Bronchial epithelial cell (primary cell): ENCODE measurements at regions not wholly inside any gene's neighbourhood (a gene's known extent, or its start where the extent isn't known, plus 50 kb on each side); places are given as distances from the start of the nearest gene placed in this dataset.

Source experiments
- DNase-seq: peaks from one replicate; pipeline ENCODE4 v3.0.0-alpha.2; 2010; ENCODE audit warnings: low read depth
- FAIRE-seq: peaks from 2 replicates; lab custom pipeline; 2011; peaks lifted over from hg19 to GRCh38; lab: Jason Lieb, UNC
- H3K27me3 ChIP-seq: 2 replicates; pipeline ENCODE4 v1.5.1; 2011; ENCODE audit warnings: low read length; ENCODE audit not compliant: control insufficient read depth, insufficient read depth
- H3K36me3 ChIP-seq: 2 replicates; pipeline ENCODE4 v1.5.1; 2011; ENCODE audit warnings: low read length; ENCODE audit not compliant: control insufficient read depth, insufficient read depth
- H3K4me3 ChIP-seq: 2 replicates; pipeline ENCODE4 v1.5.1; 2011; ENCODE audit warnings: mild to moderate bottlenecking, low read depth, low read length, control low read depth
- TF ChIP-seq, protein P1 (sequence below): IDR thresholded peaks from 2 replicates; pipeline ENCODE4 v1.5.1; 2011; ENCODE audit warnings: mild to moderate bottlenecking, moderate library complexity, low read length, control low read depth, inconsistent platforms; ENCODE audit not compliant: insufficient read depth, severe bottlenecking

DNA sequence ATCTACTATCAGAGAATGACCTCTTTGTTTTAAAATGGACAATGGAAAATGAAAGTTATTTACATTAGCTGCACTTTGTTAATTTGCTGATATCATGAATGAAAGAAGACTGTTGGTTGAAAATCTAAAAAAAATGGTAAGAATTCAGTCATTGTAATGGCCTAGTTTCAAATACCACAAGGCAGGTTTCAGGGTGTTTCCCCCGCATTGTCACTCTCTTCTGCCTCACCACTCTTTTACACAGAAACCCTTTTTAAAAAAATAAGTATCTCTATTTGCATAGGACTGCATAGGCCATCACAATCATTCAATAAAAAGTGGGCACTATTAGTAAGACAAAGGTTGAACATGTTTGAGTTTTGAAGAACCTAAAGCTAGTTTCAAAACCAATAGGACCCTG lies 737.1 kb downstream of the INHBA start:
- TF ChIP-seq, protein P1, sequence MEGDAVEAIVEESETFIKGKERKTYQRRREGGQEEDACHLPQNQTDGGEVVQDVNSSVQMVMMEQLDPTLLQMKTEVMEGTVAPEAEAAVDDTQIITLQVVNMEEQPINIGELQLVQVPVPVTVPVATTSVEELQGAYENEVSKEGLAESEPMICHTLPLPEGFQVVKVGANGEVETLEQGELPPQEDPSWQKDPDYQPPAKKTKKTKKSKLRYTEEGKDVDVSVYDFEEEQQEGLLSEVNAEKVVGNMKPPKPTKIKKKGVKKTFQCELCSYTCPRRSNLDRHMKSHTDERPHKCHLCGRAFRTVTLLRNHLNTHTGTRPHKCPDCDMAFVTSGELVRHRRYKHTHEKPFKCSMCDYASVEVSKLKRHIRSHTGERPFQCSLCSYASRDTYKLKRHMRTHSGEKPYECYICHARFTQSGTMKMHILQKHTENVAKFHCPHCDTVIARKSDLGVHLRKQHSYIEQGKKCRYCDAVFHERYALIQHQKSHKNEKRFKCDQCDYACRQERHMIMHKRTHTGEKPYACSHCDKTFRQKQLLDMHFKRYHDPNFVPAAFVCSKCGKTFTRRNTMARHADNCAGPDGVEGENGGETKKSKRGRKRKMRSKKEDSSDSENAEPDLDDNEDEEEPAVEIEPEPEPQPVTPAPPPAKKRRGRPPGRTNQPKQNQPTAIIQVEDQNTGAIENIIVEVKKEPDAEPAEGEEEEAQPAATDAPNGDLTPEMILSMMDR: no peak
- no peaks in the 10 kb centered on the region for H3K36me3 ChIP-seq
- FAIRE-seq (no peak), DNase-seq (no peak)
- no peak overlapping the region for H3K4me3 ChIP-seq
- no peaks in the 10 kb centered on the region for H3K27me3 ChIP-seq

DNA sequence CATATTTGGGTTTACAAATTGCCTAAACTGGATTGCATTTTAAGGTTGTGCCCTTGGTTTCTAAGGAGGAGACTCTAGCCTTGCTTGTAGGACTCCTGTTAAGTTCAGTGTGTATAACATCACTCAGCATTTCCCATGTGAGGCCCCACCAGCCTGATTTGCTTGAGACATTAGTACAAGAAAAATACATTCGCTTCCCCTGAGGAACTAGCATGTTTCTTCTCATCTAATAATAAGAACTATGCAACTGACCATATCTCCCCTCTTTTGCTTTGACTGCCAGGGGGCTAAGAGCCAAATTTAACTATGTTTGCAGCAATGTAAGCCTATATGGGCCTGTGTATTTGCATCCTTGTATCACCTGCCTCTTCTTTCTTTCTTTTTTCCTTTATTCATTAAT lies 737.9 kb downstream of the INHBA start:
- DNase-seq: no peak
- H3K4me3 ChIP-seq: no peak overlapping the region
- no peaks in the 10 kb centered on the region for H3K27me3 ChIP-seq
- no peaks in the 10 kb centered on the region for H3K36me3 ChIP-seq
- TF ChIP-seq, protein P1: no peak
- no peak for FAIRE-seq

DNA sequence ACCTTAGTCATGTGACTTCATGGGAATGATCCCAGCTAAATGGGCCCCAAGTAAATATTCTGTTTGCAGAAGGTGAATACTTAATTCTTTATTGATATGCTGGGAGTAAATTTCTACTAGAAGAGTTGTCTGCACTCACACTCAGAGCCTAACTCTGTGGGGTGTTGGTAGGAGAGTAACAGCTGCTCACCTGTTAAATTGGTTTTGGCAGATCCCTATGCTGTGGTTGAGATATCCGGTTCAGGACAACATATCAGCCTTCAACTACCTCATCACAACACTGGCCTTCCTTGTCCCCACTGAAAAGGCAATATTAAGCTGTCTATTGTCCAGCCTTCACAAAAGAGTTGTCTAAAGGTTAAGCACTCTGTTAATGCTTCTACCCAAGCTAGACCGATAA lies 738.3 kb downstream of the INHBA start:
- Histone ChIP-seq H3K27me3 (no peaks in the 10 kb centered on the region), H3K4me3 (no peak overlapping the region), H3K36me3 (no peaks in the 10 kb centered on the region)
- TF ChIP-seq, protein P1: no peak
- DNase-seq (no peak), FAIRE-seq (no peak)

DNA sequence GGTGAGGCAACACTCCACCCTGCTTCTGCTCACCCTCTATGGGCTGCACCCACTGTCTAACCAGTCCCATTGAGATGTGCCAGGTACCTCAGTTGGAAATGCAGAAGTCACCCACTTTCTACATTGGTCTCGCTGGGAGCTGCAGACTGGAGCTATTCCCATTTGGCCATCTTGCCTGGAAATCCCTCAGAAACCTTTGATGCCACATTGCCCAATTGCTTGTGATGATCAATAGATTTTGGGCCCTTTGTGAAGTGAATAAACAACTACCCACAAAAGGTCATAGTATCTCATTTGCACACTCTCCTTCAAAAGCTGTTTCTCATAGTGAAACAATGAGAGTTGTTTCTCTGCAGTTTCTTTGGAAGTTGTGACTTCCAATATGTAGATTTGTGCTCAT lies 742.9 kb downstream of the INHBA start:
- no peaks in the 10 kb centered on the region for H3K27me3 ChIP-seq
- H3K36me3 ChIP-seq: no peaks in the 10 kb centered on the region
- TF ChIP-seq, protein P1: no peak
- FAIRE-seq: no peak
- no peak overlapping the region for H3K4me3 ChIP-seq
- DNase-seq: no peak

DNA sequence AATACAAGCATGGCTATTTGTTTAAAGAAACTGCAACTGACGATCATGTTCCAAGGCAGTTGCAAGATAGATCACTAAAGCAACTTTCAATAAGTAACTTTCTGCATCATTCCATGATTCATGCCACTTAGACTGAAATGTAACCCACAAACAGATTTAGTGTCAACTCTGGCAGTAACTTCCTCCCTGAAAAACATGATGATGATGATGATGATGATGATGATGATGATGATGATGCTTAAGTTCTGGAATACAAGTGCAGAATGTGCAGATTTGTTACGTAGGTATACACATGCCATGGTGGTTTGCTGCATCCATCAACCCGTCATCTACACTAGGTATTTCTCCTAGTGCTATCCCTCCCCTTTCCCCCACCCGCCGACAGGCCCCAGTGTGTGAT lies 754.7 kb downstream of the INHBA start:
- DNase-seq (no peak), FAIRE-seq (no peak)
- Histone ChIP-seq H3K27me3 (no peaks in the 10 kb centered on the region), H3K36me3 (no peaks in the 10 kb centered on the region), H3K4me3 (no peak overlapping the region)
- TF ChIP-seq, protein P1: no peak

DNA sequence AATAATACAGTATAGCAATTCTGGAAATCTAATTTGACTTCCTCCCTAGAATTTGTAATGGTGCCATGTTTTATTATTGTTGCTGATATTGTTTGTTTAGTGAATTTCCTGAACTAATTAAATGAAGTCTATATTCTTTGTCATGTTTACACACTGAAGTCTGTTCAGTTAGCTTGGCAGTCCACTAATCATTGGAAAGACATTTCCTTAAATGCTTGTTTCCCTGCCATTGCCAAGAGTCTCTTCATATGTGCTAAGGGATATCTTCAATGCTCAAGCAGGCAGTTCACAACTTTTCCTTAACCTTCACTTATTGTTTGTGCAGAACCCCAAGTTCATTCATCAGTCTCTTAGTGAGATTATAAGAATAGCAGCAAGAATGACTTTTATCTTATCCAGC lies 755.3 kb downstream of the INHBA start:
- TF ChIP-seq, protein P1: no peak
- FAIRE-seq (no peak), DNase-seq (no peak)
- Histone ChIP-seq H3K36me3 (no peaks in the 10 kb centered on the region), H3K4me3 (no peak overlapping the region), H3K27me3 (no peaks in the 10 kb centered on the region)
